ENCODE measurements at regions not wholly inside any gene's neighbourhood (a gene's known extent, or its start where the extent isn't known, plus 50 kb on each side); places are given as distances from the start of the nearest gene placed in this dataset.

- H3K4me3 ChIP-seq = no peak overlapping the region
- 16 to 27% methylated on average over 1 of the region's 1 CpG for WGBS, 2 donors
- intact Hi-C loops (cut with DNase I) = no loop called here
- no peaks in the 10 kb centered on the region for H3K4me1 ChIP-seq
- TF ChIP-seq CTCF (IDR thresholded peaks at IDR 0.05) = no peak
- DNase-seq = no peak
- peaks cover 0 to 22% (median under 1%) of the 10 kb centered on the region in 11 donors for H3K9me3 ChIP-seq
- no peak overlapping the region for H3K27ac ChIP-seq
- ATAC-seq = no peak
- H3K27me3 ChIP-seq = peaks cover 0 to 13% (median 0%) of the 10 kb centered on the region in 7 donors
- no peaks in the 10 kb centered on the region for H3K36me3 ChIP-seq
These were observed 147.1 kb downstream of the WT1 start for GRCh38 chr11:32288276-32288675.

GRCh38 chr11:32289701-32290100 is 145.6 kb downstream of the WT1 start:
- 84 to 89% methylated on average over 5 of the region's 5 CpGs for WGBS, 2 donors
- peaks cover 0 to 16% (median 4%) of the 10 kb centered on the region in 7 donors for H3K27me3 ChIP-seq
- ATAC-seq (no peak), DNase-seq (no peak)
- no peak overlapping the region for H3K4me3 ChIP-seq
- no peaks in the 10 kb centered on the region for H3K4me1 ChIP-seq
- intact Hi-C loops (cut with DNase I) = no loop called here
- H3K9me3 ChIP-seq = peaks cover 0 to 16% (median 2%) of the 10 kb centered on the region in 11 donors
- H3K36me3 ChIP-seq = no peaks in the 10 kb centered on the region
- no peak for TF ChIP-seq CTCF (IDR thresholded peaks at IDR 0.05)
- H3K27ac ChIP-seq = no peak overlapping the region

GRCh38 chr11:32290783-32291182 is 144.6 kb downstream of the WT1 start:
- Histone ChIP-seq H3K27me3 (peaks cover 0 to 16% (median 5%) of the 10 kb centered on the region in 7 donors), H3K4me3 (no peak overlapping the region), H3K9me3 (peaks cover 0 to 15% (median 2%) of the 10 kb centered on the region in 11 donors), H3K27ac (no peak overlapping the region), H3K4me1 (no peaks in the 10 kb centered on the region), H3K36me3 (no peaks in the 10 kb centered on the region)
- ATAC-seq = peak in 1 of 8 donors; percentile 51
- WGBS, 2 donors = 62 to 63% methylated on average over 3 of the region's 3 CpGs
- intact Hi-C loops (cut with DNase I) = no loop called here
- no peak for TF ChIP-seq CTCF (IDR thresholded peaks at IDR 0.05)
- no peak for DNase-seq

GRCh38 chr11:32297611-32298011 is 137.7 kb downstream of the WT1 start:
- WGBS, 2 donors = 37 to 46% methylated on average over 4 of the region's 4 CpGs
- H3K27me3 ChIP-seq = peaks cover 0 to 11% (median 4%) of the 10 kb centered on the region in 7 donors
- H3K27ac ChIP-seq = no peak overlapping the region
- H3K36me3 ChIP-seq = no peaks in the 10 kb centered on the region
- no peak overlapping the region for H3K4me3 ChIP-seq
- H3K9me3 ChIP-seq = peaks cover 0 to 8% (median 2%) of the 10 kb centered on the region in 11 donors
- TF ChIP-seq CTCF (IDR thresholded peaks at IDR 0.05) = peak in 4 of 9 donors; percentile 11 to 34 (median 22)
- DNase-seq (no peak), ATAC-seq (no peak)
- intact Hi-C loops (cut with DNase I) = no loop called here
- H3K4me1 ChIP-seq = no peaks in the 10 kb centered on the region

Measured in heart right ventricle (tissue), 16 donors.